HG03196 (cell line): ENCODE measurements at regions not wholly inside any gene's neighbourhood (a gene's known extent, or its start where the extent isn't known, plus 50 kb on each side); places are given as distances from the start of the nearest gene placed in this dataset.
"Not testable (repeated sequence)": the region's sequence is repeated elsewhere in the genome, so short reads cannot be mapped to it uniquely, and the experiment has no call there.

Experiments
- ATAC-seq: cut with Tn5 transposase; IDR thresholded peaks from one replicate; pipeline ENCODE4 v1.9.1; 2021; ENCODE audit not compliant: unreplicated experiment

- ATAC-seq: no peak
Measured at GRCh38 chr7:81297317-81297716, 378.5 kb upstream of the SEMA3C start.

DNA sequence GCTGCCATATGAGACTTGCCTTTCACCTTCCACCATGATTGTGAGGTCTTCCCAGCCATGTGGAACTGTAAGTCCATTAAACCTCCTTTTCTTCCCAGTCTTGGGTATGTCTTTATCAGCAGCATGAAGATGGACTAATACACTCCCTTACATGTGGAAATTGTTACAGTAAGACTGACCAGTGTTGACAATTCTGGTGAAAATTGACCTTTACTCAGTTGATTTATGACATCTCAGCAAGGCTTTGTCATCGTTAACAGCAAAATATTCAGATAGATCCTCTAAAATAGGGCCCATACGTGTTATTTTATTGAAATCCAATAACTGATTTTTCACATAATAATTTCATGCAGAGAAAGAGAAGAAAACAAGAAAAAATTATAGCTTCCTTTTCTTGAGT, 377.9 kb upstream of the SEMA3C start:
- no peak for ATAC-seq

GRCh38 chr7:81294897-81295515, 376.2 kb upstream of the SEMA3C start:
- no peak for ATAC-seq

DNA sequence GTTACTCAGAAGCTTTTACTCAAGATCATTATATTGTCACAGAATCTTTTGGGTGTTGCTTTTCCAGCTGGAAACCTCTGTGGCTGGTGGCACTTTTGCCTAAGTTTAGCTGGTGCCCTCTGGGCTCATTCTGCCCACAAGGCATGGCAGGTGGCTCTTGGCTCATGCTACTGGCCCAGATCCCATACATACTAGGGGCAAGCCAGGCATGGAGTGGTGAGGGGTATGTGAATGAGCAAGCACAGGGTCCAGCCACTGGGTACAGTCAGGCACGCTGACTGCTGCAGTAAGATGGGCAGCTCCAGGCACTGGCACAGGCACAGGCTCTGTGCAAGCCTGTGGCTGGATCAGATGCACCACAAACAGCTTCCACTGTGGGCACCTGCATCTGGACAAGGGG, 375.0 kb upstream of the SEMA3C start:
- ATAC-seq: no peak

- not testable (repeated sequence) for ATAC-seq
Measured at GRCh38 chr7:81286754-81287153, 367.9 kb upstream of the SEMA3C start.

GRCh38 chr7:81285142-81285871, 366.5 kb upstream of the SEMA3C start:
- ATAC-seq: no peak

GRCh38 chr7:81284576-81284975, 365.7 kb upstream of the SEMA3C start:
- no peak for ATAC-seq

GRCh38 chr7:81280531-81280930, 361.7 kb upstream of the SEMA3C start:
- no peak for ATAC-seq

GRCh38 chr7:81277691-81278090, 358.8 kb upstream of the SEMA3C start:
- ATAC-seq: no peak

GRCh38 chr7:81273601-81274397, 354.9 kb upstream of the SEMA3C start:
- ATAC-seq: no peak

DNA sequence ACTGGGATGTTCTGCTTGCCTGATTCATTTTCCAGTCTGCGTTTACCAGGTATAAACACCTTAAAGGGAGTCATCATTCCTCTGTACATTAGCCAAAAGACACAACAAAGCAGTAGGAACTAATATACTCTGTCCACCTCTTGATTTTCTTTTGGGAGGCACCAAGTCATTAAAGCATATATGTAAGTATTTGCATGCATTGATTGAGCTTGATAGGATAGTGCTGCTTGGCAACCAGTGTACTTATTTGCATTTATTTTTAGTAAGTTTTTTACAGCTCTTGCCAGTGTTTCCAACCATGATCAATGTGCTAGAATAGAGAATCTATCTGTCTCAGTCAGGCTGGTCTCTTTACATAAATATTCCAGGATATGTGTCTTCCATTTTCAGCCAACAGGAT, 353.3 kb upstream of the SEMA3C start:
- no peak for ATAC-seq

DNA sequence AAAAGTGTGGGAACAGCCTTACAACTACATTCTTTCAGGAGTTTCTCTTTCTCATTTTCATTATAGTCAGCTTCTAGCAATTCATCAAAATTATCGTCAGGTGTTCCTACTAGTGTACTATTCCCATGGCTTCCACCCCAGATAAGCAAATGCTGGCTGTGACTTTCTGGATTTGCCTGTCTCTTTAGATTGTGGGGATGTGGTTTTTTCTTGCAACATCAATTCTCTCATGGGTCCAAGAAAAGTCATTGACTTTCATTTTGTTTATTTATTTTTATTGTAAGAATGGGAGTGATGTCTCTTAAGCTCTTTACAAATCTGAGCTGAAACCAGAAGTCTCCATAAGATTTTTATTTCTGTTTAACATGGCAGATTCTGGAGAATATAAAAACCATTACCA, 349.7 kb upstream of the SEMA3C start:
- ATAC-seq: no peak

- no peak for ATAC-seq
Measured at GRCh38 chr7:81267508-81267907, 348.7 kb upstream of the SEMA3C start.

GRCh38 chr7:81264116-81264515, 345.3 kb upstream of the SEMA3C start:
- no peak for ATAC-seq

DNA sequence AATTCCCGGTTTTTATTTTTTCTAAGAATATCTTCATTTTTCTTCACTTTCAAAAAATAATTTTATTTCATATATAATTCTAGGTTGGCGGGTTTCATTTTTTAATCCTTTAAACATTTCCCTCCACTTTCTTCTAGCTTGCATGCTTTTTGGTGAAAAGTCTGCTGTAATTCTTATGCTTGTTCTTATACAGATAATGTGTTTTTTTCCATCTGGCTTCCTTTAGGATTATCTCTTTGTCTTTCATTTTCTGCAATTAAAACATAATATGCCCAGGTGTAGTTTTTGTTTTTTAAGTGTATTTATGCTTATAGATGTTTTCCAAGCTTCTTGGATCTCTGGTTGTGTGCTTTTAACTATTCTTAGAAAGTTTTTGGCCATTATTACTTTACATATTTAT, 341.3 kb upstream of the SEMA3C start:
- ATAC-seq: no peak

DNA sequence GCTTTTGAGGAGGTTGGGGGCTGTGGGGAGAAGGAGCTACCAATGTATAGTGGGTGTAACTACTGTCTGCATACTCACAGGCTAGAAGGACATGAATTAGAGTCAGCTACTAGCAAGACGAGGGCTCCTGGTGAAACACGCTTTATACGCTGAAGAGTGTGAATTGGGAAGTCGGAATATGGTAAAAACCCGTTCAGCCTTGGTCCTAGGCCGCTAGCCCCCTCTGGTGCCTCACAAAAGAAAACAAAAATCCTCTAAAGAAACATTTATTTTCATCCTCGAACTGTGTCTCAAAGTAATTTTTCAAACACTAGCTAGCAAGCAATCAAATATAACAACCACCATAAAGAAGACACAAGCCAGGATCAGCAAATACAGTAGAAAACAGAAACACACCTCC, 338.1 kb upstream of the SEMA3C start:
- no peak for ATAC-seq

GRCh38 chr7:81248420-81248819, 329.6 kb upstream of the SEMA3C start:
- ATAC-seq: no peak

DNA sequence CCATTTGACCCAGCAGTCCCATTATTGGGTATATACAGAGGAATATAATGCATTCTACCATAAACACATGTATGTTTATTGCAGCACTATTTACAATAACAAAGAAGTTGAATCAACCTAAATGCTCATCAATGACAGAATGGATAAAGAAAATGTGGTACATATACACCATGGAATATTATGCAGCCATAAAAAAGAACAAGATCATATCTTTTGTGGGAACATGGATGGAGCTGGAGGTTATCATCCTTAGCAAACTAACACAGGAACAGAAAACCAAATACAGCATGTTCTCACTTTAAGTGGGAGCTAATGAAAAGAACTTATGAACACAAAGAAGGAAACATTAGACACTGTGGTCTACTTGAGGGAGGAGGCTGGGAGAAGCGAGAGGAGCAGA, 328.5 kb upstream of the SEMA3C start:
- not testable (repeated sequence) for ATAC-seq

- no peak for ATAC-seq
Measured at GRCh38 chr7:81245353-81245752, 326.5 kb upstream of the SEMA3C start.

DNA sequence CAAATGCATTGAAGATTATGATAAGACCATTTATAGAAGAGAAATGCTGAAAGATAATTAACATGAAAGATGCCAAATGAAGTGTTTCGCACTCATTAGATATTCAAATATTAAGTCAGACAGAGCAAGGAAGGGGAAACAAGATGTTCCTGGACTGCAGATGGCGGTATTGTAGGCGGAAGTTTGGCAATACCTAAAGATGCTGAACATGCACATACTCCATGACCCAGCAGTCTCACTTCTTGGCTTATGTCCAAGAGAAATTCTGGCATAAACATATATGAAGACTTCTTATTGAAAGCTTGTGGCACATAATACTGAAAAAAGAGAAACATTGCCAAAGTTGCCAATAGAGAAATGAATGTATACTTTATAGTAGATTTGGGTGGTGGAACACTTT, 325.4 kb upstream of the SEMA3C start:
- no peak for ATAC-seq

DNA sequence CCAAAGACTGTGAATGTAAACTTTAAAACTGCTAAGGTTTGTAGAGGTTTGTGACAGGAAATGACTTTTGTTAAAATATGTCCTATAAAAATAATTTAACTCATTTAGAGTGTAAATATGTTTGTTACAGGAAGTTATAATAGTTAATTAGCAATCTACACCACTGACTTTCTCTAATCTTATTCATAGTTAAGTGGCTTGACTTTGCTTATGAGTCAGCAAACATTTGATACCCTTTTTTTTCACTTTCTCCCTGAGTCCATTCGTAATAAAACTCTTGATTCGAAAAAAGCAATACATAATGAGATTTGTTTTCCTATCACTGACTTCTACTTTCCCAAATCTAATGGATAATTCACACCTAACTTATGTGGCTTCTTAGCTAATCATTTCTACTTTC, 317.7 kb upstream of the SEMA3C start:
- no peak for ATAC-seq

GRCh38 chr7:81235997-81236396, 317.1 kb upstream of the SEMA3C start:
- no peak for ATAC-seq
